NCI-H774 (cell line): ENCODE measurements at regions not wholly inside any gene's neighbourhood (a gene's known extent, or its start where the extent isn't known, plus 50 kb on each side); places are given as distances from the start of the nearest gene placed in this dataset.

Source experiments
- DNase-seq: peaks from one replicate; lab custom pipeline; 2025; lab: John Stamatoyannopoulos, UW

GRCh38 chr6:109227646-109228045, 132.3 kb downstream of the CEP57L1 start:
- DNase-seq, result no peak

- no peak for DNase-seq
These were observed 131.0 kb downstream of the CEP57L1 start for GRCh38 chr6:109226353-109226752.

GRCh38 chr6:109225946-109226345, 130.6 kb downstream of the CEP57L1 start:
- DNase-seq, result no peak

GRCh38 chr6:109224994-109225393, 129.7 kb downstream of the CEP57L1 start:
- DNase-seq, result no peak

GRCh38 chr6:109224107-109224875, 129.0 kb downstream of the CEP57L1 start:
- DNase-seq, result no peak

- DNase-seq, result no peak
These were observed 127.5 kb downstream of the CEP57L1 start for GRCh38 chr6:109222848-109223247.

- no peak for DNase-seq
These were observed 126.4 kb downstream of the CEP57L1 start for GRCh38 chr6:109221543-109222195.
